SU-DHL-6 (cell line): ENCODE measurements at regions not wholly inside any gene's neighbourhood (a gene's known extent, or its start where the extent isn't known, plus 50 kb on each side); places are given as distances from the start of the nearest gene placed in this dataset.

Source experiments
- H2AFZ ChIP-seq: fragments of 200-600 bp; sonication (generic); 2 replicates; pipeline ENCODE4 v1.6.1; 2014; ENCODE audit warnings: low read depth, mild to moderate bottlenecking, moderate library complexity, mixed read lengths, antibody characterized with exemption, low read length; ENCODE audit not compliant: severe bottlenecking
- H3F3A ChIP-seq: fragments of 200-600 bp; shearing (Covaris generic); 2 replicates; pipeline ENCODE4 v1.6.0; 2016; ENCODE audit warnings: antibody characterized with exemption, mild to moderate bottlenecking; ENCODE audit not compliant: insufficient read depth
- H3K27ac ChIP-seq: fragments of 200-600 bp; sonication (generic); 2 replicates; pipeline ENCODE4 v1.5.1; 2016; ENCODE audit warnings: low read depth, mild to moderate bottlenecking, low read length, moderate library complexity, mixed read lengths
- H3K27me3 ChIP-seq: fragments of 200-600 bp; sonication (generic), shearing (Covaris generic); 2 replicates; pipeline ENCODE4 v1.6.0; 2014; ENCODE audit warnings: mild to moderate bottlenecking, low read length
- H3K36me3 ChIP-seq: fragments of 200-600 bp; sonication (generic); 2 replicates; pipeline ENCODE4 v1.6.1; 2014; ENCODE audit warnings: mild to moderate bottlenecking, low read length, mixed read lengths
- H3K4me2 ChIP-seq: fragments of 300-600, 200-600 bp; shearing (Covaris generic), sonication (generic); 2 replicates; pipeline ENCODE4 v1.6.0; 2014; ENCODE audit warnings: low read length, low read depth, mild to moderate bottlenecking; ENCODE audit not compliant: poor library complexity, severe bottlenecking
- H3K4me3 ChIP-seq: fragments of 200-600 bp; sonication (generic); 2 replicates; pipeline ENCODE4 v1.5.1; 2014; ENCODE audit warnings: antibody characterized with exemption, low read length, mild to moderate bottlenecking, mixed read lengths; ENCODE audit not compliant: insufficient read depth, poor library complexity, severe bottlenecking
- H3K79me2 ChIP-seq: fragments of 200-600 bp; sonication (generic); 2 replicates; pipeline ENCODE4 v1.6.1; 2014; ENCODE audit warnings: mild to moderate bottlenecking, low read length, moderate library complexity; ENCODE audit not compliant: insufficient read depth
- H3K9ac ChIP-seq: fragments of 200-600 bp; sonication (generic); 2 replicates; pipeline ENCODE4 v1.7.0; 2014; ENCODE audit warnings: mild to moderate bottlenecking, low read length
- H3K9me2 ChIP-seq: fragments of 200-600 bp; sonication (generic); replicated peaks from 2 replicates; pipeline ENCODE4 v1.6.1; 2014; ENCODE audit warnings: low read length; ENCODE audit not compliant: insufficient read depth
- H3K9me3 ChIP-seq: fragments of 200-600 bp; sonication (generic); 2 replicates; pipeline ENCODE4 v1.6.1; 2014; ENCODE audit warnings: low read length, mixed read lengths; ENCODE audit not compliant: insufficient read depth
- H4K20me1 ChIP-seq: fragments of 200-600 bp; sonication (generic); 2 replicates; pipeline ENCODE4 v1.6.1; 2014; ENCODE audit warnings: low read depth, mild to moderate bottlenecking, antibody characterized with exemption, low read length, moderate library complexity, mixed read lengths
- EZH2phosphoT487 ChIP-seq: fragments of 200-600 bp; sonication (generic), shearing (Covaris generic); conservative IDR thresholded peaks from 2 replicates; pipeline ENCODE4 v1.6.1; 2018; ENCODE audit warnings: mild to moderate bottlenecking, antibody characterized with exemption, low read length, moderate library complexity, mixed read lengths
- TF ChIP-seq, protein P1 (sequence below): fragments of 200-600 bp; sonication (generic); IDR thresholded peaks from one replicate; pipeline ENCODE4 v1.5.1; 2017; ENCODE audit warnings: antibody characterized with exemption, mild to moderate bottlenecking, low read length, moderate library complexity; ENCODE audit not compliant: insufficient read depth, poor library complexity, severe bottlenecking

DNA sequence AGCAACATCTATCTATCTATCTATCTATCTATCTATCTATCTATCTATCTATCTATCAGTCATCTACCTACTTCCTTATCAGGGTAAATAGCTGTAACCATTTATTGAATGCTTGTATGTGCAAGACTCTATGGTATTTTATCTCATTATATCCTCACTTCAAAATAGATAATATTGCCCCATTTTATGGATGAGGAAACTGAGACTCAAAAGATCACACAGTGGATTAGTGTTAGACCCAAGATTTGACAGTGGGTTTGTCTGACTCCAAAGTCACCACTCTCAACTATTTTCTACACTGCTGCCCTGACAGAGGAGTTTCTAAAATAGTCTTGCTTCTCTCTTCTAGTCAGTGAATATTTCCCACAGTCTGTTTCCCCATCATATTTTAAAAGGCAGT lies 94.3 kb upstream of the NR3C1 start:
- Histone ChIP-seq H3K27me3 (no peaks in the 10 kb centered on the region), H3K9me2 (no peaks in the 10 kb centered on the region), H3K9me3 (no peaks in the 10 kb centered on the region), H3K36me3 (no peaks in the 10 kb centered on the region), H3K9ac (no peak overlapping the region), H3K79me2 (no peaks in the 10 kb centered on the region), H3F3A (no peaks in the 10 kb centered on the region), H3K4me3 (no peak overlapping the region), H4K20me1 (no peaks in the 10 kb centered on the region), H3K27ac (no peak overlapping the region), H2AFZ (no peak overlapping the region), H3K4me2 (no peak overlapping the region)
- no peak for TF ChIP-seq EZH2phosphoT487
- TF ChIP-seq, protein P1, sequence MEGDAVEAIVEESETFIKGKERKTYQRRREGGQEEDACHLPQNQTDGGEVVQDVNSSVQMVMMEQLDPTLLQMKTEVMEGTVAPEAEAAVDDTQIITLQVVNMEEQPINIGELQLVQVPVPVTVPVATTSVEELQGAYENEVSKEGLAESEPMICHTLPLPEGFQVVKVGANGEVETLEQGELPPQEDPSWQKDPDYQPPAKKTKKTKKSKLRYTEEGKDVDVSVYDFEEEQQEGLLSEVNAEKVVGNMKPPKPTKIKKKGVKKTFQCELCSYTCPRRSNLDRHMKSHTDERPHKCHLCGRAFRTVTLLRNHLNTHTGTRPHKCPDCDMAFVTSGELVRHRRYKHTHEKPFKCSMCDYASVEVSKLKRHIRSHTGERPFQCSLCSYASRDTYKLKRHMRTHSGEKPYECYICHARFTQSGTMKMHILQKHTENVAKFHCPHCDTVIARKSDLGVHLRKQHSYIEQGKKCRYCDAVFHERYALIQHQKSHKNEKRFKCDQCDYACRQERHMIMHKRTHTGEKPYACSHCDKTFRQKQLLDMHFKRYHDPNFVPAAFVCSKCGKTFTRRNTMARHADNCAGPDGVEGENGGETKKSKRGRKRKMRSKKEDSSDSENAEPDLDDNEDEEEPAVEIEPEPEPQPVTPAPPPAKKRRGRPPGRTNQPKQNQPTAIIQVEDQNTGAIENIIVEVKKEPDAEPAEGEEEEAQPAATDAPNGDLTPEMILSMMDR = no peak

DNA sequence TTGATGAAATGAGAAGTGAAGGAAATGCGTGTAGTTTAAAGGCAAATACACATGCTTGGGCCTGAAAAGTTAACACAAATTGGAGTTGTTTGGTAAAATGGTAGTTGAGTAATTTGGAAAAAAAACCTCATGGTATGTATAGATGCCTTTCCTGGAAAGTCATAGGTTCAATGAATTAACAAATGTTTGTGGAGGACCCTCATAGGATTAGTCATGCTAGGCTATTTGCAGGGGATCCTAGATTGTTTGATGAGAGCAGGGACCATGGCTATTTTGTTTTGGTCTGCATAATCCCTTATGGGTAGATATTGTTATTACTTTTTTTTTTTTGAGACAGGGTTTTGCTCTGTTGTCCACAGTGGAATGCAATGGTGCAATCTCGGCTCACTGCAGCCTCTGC lies 93.5 kb upstream of the NR3C1 start:
- Histone ChIP-seq H3F3A (no peaks in the 10 kb centered on the region), H3K4me2 (no peak overlapping the region), H3K9me3 (no peaks in the 10 kb centered on the region), H3K27me3 (no peaks in the 10 kb centered on the region), H3K36me3 (no peaks in the 10 kb centered on the region), H3K79me2 (no peaks in the 10 kb centered on the region), H2AFZ (no peak overlapping the region), H3K27ac (no peak overlapping the region), H3K9ac (no peak overlapping the region), H3K9me2 (no peaks in the 10 kb centered on the region), H4K20me1 (no peaks in the 10 kb centered on the region), H3K4me3 (no peak overlapping the region)
- TF ChIP-seq, protein P1 = no peak
- TF ChIP-seq EZH2phosphoT487 = no peak

DNA sequence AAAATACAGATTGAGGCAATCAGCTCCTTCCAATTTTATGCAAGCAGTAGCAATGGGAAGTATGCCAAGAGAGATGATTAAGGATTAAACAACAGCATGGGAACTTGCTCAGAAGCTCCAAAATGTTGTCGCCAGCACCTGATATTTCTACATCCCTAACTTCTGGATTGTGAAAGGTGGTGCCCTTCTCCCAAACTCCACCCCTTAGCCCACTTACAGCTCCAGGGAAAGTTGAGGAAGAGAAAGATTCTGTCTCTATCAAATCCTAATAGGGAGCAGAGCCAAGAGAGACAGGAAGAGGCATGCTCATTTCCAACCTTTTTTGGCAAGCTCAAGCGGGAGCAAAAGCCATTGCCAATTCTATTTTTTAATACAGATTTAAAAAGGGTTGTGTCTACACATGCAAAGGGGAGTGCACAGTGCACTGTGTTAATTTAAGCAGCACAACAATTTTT lies 92.4 kb upstream of the NR3C1 start:
- H3K79me2 ChIP-seq = no peaks in the 10 kb centered on the region
- no peak overlapping the region for H2AFZ ChIP-seq
- H3K9ac ChIP-seq = no peak overlapping the region
- TF ChIP-seq, protein P1 = no peak
- TF ChIP-seq EZH2phosphoT487 = no peak
- H3K4me2 ChIP-seq = no peak overlapping the region
- no peaks in the 10 kb centered on the region for H3F3A ChIP-seq
- H3K4me3 ChIP-seq = no peak overlapping the region
- no peaks in the 10 kb centered on the region for H4K20me1 ChIP-seq
- H3K36me3 ChIP-seq = no peaks in the 10 kb centered on the region
- no peaks in the 10 kb centered on the region for H3K9me2 ChIP-seq
- no peak overlapping the region for H3K27ac ChIP-seq
- no peaks in the 10 kb centered on the region for H3K9me3 ChIP-seq
- no peaks in the 10 kb centered on the region for H3K27me3 ChIP-seq
